Mammary epithelial cell (primary cell): ENCODE measurements at regions not wholly inside any gene's neighbourhood (a gene's known extent, or its start where the extent isn't known, plus 50 kb on each side); places are given as distances from the start of the nearest gene placed in this dataset.

Experiments used
- CTCF ChIP-seq, 2 donors: IDR thresholded peaks in 1 of 2; conservative IDR thresholded peaks in 1 of 2; 2 replicates each; pipeline ENCODE4 v1.5.1; 2011 to 2012; ENCODE audit warnings: inconsistent platforms in 2 of 2, low read length in 2 of 2, mild to moderate bottlenecking in 2 of 2, control low read depth in 1 of 2, low read depth in 1 of 2; ENCODE audit not compliant: insufficient read depth in 1 of 2; ENCODE audit errors: extremely low read depth in 1 of 2
- EZH2 ChIP-seq: IDR thresholded peaks from 2 replicates; pipeline ENCODE4 v1.6.1; 2012; ENCODE audit warnings: low read length, inconsistent platforms, borderline replicate concordance

GRCh38 chr3:72378287-72378686 is 470.0 kb downstream of the SHQ1 start:
- TF ChIP-seq CTCF (conservative IDR thresholded peaks at IDR 0.05 in 1 of 2, IDR thresholded peaks at IDR 0.05 in 1 of 2; ENCODE audit: extremely low read depth in 1 of 2, insufficient read depth in 1 of 2, low read depth in 1 of 2, low read length in 2 of 2) (no peak), EZH2 (no peak)
